ENCODE measurements at regions not wholly inside any gene's neighbourhood (a gene's known extent, or its start where the extent isn't known, plus 50 kb on each side); places are given as distances from the start of the nearest gene placed in this dataset.
"Not testable (repeated sequence)": the region's sequence is repeated elsewhere in the genome, so short reads cannot be mapped to it uniquely, and the experiment has no call there.

DNA sequence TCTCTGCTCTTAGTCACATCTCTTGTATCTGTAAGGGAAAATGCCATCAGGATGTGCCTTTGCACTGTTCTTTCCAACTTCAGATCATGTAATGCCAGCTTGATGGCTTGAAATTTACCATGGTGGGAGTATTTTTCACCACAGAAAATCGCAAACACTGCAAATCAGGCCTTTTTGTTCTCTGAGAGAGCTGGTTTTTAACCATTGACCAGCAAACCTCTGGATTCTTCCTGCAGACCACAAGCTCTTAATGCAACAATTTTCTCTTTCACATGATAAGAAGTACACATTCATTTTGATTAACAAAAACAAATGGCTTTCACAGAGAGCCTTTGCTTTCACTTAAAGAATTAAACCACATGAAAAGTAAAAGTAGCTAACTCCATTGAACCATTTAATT, 145.4 kb upstream of the NEBL start:
- no peak for DNase-seq

DNA sequence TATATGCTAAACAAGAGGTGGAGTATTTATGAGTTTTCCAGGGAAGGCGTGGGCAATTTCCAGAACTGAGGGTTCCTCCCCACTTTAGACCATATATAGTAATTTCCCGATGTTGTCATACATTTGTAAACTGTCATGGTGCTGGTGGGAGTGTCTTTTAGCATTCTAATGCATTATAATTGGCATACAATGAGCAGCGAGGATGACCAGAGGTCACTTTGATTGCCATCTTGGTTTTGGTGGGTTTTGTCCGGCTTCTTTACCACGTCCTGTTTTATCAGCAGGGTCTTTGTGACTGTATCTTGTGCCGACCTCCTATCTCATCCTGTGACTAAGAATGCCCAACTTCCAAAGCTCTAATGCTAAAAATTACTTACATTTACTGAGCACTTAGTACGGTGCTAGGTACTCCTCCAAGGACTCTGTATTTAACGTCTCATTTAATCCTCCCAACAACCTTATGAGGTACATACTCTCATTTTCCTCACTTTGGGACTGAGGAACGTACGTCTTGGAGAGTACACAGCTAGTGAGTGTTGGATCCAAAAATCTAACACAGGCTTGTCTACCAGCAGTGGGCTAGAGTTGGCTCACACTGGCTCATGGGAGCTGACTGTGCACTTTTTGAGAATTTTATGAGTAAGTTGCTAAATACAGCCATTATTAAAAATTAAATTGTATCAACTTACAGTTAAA, 144.8 kb upstream of the NEBL start:
- DNase-seq: no peak

DNA sequence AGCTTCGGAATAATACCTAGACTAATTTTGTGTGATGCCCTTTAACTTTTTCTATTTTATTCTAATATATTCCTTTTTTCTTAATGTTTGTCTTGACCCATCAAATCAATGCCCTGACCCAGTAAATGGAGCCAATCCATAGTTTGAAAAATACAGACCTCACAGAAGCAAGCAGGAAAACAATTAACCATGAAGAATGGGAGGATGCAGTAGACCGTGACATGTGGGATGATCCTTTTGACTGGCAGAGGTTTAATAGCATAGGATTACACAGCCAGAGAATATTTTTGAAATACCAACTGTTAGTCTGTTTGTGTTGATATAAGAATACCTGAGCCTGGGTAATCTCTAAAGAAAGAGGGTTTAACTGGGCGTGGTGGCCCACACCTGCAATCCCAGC, 142.6 kb upstream of the NEBL start:
- DNase-seq: no peak

DNA sequence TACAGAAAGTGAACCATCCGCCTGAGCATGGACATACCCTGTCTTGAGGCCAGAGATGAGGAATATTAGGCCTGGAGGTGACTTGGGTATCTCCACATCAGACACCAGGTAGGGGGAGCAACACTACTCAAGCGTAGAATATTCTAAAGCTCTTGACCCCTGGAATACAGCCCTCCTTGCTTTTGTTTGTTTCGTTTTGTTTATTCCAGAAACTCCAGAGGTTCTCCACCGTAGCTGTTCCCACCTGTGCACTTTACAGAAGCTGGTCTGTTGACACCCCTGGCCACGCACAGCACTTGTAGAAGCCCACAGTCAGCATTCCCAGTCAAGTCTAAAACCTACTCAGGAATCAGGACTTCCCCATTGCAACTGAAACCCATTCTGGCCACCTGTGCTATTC, 139.6 kb upstream of the NEBL start:
- no peak for DNase-seq

GRCh38 chr10:21034770-21035169, 137.7 kb upstream of the NEBL start:
- not testable (repeated sequence) for DNase-seq

- no peak for DNase-seq
These were observed 137.1 kb upstream of the NEBL start for GRCh38 chr10:21034241-21034640.

- DNase-seq: no peak
These were observed 135.6 kb upstream of the NEBL start for GRCh38 chr10:21032587-21033319.

DNA sequence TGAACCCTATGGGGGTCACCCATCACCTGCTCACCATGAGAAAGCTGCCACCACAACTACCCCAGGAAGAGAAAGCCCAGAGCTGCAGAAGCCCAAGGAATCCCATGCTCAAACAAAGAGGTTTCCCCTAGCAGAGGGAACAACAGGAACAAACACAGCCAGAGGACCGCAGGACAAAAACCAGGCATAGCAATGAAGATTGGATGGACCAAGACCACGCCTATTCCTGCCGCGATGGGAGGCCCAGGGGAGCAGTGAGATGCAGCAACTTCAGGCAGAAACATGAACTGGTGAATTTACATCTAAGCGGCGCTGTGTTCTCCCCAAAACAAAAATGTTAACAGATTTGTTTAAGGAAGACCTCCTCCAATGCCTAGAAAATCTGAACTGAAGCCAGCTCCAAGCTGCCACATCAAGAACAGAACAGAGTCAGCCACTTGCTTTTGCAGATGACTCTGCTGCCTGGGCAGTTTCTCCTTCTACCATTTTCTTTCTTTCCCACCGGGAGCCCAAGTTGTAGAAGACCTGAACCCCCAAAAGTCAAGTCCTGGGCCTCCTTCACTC, 134.2 kb upstream of the NEBL start:
- no peak for DNase-seq

DNA sequence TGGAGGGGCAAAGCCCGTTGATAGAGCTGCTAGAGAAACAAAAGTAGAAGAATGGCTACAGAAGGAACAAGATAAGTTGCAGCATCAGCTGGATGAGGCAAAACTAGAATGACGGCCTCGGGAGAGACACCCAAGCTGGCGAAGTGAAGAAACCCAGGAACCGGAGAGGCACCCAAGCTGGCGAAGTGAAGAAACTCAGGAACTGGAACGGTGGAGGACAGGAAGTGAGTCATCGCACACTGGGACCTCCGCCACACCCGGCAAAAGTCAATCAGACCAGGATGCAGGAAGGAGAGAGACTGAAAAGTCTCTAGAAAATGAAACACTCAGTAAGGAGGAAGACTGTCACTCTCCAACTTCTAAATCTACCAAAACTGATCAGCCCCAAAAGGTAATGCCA, 133.0 kb upstream of the NEBL start:
- DNase-seq: no peak

DNA sequence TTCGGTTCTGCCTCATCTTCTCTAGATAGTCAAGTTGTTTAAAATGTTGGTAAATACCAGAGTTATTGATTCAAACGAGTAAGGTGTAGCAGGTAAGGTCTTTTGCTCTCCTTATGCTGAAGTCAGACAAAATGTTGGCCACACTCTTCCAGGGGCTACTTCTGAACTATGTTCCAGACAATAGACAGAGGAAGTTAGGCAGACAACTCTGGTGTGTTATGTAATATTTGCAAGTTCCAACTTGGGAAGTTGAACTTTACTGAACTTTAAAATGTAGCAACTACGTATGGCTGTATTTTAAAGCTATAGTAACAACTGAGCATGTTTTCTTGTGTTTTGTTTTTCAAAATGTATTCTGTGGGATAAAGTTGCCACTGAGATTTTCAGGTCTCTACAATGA, 125.7 kb upstream of the NEBL start:
- DNase-seq: no peak

DNA sequence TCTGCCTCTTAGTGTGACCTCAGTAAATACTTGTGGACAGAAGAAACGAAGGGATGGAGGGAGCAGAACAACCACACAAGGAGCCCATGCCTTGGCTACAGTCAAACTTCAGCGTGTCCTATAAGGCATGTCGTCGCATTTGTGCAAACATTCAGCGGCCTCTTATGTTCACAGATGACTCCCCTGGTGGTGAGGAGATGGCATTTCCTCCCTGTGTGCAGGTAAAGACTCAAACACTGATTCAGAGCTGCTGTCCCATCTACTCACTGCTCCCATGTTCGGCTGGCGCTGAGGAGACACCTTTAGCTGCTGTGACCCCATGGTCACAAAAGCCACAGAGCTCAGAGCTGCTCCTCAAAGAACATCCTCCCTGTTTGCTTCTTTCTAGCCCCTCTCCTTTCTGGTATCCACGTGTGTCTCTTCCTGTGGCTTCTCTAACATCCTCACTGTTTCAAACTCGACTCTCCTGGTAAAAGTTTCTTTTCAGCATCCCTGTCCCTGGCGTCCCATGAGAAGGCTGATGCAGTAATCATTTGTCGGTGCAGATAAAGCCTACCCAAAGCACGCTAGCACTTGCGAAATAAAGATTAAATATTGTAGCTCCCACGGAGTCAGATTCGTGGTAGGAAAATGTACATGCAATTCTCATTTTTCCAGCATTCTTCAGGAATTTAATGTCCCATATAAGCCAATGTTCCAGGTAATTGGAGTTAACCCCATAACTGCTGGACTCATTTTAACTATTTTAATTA, 124.9 kb upstream of the NEBL start:
- DNase-seq: no peak

DNA sequence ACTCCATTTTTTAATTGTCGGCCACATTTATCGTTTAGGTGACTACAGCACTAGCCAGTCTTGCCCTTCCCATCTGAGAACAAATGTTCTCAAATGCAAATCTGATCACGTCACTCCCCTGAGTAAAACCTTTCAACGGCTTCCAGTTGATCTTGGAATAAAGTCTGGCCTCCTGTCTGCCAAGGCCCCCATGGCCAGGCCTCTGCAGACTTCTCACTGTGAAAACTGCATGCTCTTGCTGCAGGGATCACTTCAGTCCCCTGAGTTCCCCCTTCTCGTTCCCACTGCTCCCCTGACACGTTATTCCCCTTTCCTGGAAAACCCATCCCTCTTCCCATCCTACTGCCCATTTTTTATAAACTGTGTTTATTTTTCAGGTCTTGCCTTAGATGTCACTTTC, 124.1 kb upstream of the NEBL start:
- DNase-seq: no peak

DNA sequence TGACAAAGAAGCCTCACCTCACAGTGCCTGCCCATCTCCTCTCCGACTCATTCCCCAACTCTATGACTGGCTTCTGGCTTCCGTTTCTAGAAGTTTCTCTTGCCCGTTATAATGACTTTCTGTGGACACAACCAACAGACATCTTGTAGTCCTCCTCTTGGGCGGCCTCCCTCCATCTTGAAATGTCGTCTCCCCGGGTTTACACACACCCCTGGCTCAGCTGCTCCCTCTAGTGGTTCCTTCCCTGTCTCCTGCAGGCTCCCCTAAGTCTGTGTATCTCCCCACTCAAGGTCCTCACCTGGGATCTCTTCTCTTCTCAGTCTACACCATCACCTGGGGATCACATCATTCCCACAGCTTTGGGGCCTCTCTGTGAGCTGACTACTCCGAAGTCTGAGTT, 123.4 kb upstream of the NEBL start:
- peak; percentile 4 for DNase-seq

DNA sequence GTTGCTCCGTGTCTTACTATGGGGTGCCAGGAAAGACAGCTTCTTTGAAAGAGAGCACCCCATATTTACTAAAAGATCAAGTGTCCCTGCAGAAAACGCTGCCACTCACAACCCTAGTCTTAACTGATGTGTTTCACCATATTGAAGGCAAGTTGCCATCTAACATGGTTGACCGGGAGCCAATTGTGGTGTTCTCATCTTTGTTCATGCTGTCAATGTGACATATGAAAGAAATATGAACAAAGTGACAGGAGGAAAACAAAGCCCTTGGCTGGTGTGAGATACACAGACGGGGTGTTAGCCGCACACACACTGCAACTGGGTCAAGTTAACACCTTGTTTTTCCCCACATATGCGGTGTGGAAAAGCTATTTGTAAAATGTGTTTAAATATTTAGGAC, 122.3 kb upstream of the NEBL start:
- no peak for DNase-seq

DNA sequence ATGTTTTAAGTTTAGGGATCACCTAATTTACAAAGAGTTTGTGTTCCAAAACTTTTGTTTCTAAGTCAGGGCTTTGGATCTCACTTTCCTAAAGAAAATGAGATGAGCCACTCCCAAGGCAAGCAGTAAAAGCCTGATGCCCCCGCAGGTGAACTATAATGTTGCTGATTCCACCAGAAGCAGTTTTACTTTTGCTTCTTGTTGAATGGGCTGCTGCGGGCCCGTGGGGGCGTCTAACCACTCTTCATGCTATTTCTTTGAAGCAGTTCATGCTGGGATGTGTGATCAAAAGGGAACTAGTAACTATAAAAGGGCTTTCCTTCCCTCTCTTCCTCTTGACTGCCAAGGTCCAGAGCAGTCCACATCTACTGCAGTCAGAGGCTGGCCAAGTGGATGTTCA, 118.7 kb upstream of the NEBL start:
- DNase-seq: no peak

DNA sequence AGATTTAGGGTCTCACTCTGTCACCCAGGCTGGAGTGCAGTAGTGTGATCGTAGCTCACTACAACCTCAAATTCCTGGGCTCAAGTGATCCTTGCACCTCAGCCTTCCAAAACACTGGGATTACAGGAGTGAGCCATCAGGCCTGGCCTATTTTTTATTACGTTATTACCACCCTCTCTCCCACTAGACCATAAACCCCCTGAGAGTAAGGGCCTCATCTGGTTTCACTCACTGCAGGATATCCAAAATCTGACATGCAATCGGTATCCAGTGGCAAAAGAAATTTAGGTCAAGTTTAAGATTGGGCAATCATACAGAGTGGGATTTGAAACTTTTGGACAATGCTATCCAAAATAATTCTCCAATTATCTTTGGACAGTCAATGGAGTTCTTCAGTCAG, 117.0 kb upstream of the NEBL start:
- no peak for DNase-seq

- DNase-seq: no peak
These were observed 114.4 kb upstream of the NEBL start for GRCh38 chr10:21011433-21012018.

GRCh38 chr10:21010615-21011014, 113.5 kb upstream of the NEBL start:
- no peak for DNase-seq

- no peak for DNase-seq
These were observed 106.2 kb upstream of the NEBL start for GRCh38 chr10:21003240-21003822.

- DNase-seq: no peak
These were observed 105.2 kb upstream of the NEBL start for GRCh38 chr10:21002091-21002878.

GRCh38 chr10:20999699-21000098, 102.6 kb upstream of the NEBL start:
- DNase-seq: no peak

GRCh38 chr10:20998036-20998435, 100.9 kb upstream of the NEBL start:
- no peak for DNase-seq
